ENCODE measurements at regions not wholly inside any gene's neighbourhood (a gene's known extent, or its start where the extent isn't known, plus 50 kb on each side); places are given as distances from the start of the nearest gene placed in this dataset.
"Not testable (repeated sequence)": the region's sequence is repeated elsewhere in the genome, so short reads cannot be mapped to it uniquely, and the experiment has no call there.

GRCh38 chr3:139140553-139140952 is 95.9 kb upstream of the PRR23C start:
- Mint-ChIP-seq H3K27me3 (ENCODE audit: insufficient read depth) (no peaks in the 10 kb centered on the region), H3K4me3 (no peak overlapping the region), H3K4me1 (no peaks in the 10 kb centered on the region), H3K9me3 (peaks cover 9% of the 10 kb centered on the region), H3K36me3 (ENCODE audit: low read depth) (no peaks in the 10 kb centered on the region), H3K27ac (no peak overlapping the region)
- Histone ChIP-seq H3K36me3 (ENCODE audit: control insufficient read depth, insufficient read depth, low read length) (no peaks in the 10 kb centered on the region), H3K27me3 (ENCODE audit: control insufficient read depth, insufficient read depth, low read length, poor library complexity, severe bottlenecking) (no peaks in the 10 kb centered on the region), H3K4me3 (ENCODE audit: low read length) (no peak overlapping the region), H3K9ac (ENCODE audit: extremely low read depth, low read length, poor library complexity, severe bottlenecking) (no peak overlapping the region), H3K4me1 (ENCODE audit: control insufficient read depth, insufficient read depth, low read length) (no peaks in the 10 kb centered on the region), H3K9me3 (ENCODE audit: control insufficient read depth, low read length) (no peaks in the 10 kb centered on the region), H3K27ac (ENCODE audit: low read depth, low read length) (no peak overlapping the region)
- TF ChIP-seq, protein P1, sequence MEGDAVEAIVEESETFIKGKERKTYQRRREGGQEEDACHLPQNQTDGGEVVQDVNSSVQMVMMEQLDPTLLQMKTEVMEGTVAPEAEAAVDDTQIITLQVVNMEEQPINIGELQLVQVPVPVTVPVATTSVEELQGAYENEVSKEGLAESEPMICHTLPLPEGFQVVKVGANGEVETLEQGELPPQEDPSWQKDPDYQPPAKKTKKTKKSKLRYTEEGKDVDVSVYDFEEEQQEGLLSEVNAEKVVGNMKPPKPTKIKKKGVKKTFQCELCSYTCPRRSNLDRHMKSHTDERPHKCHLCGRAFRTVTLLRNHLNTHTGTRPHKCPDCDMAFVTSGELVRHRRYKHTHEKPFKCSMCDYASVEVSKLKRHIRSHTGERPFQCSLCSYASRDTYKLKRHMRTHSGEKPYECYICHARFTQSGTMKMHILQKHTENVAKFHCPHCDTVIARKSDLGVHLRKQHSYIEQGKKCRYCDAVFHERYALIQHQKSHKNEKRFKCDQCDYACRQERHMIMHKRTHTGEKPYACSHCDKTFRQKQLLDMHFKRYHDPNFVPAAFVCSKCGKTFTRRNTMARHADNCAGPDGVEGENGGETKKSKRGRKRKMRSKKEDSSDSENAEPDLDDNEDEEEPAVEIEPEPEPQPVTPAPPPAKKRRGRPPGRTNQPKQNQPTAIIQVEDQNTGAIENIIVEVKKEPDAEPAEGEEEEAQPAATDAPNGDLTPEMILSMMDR (conservative IDR thresholded peaks at IDR 0.05) = no peak
- no peak for DNase-seq

GRCh38 chr3:139145980-139146379 is 101.3 kb upstream of the PRR23C start:
- not testable (repeated sequence) for H3K36me3 Mint-ChIP-seq (ENCODE audit: low read depth); H3K27me3 Mint-ChIP-seq (ENCODE audit: insufficient read depth); H3K27ac Mint-ChIP-seq; H3K4me1 Mint-ChIP-seq; H3K36me3 ChIP-seq (ENCODE audit: control insufficient read depth, insufficient read depth, low read length); H3K4me1 ChIP-seq (ENCODE audit: control insufficient read depth, insufficient read depth, low read length); H3K4me3 ChIP-seq (ENCODE audit: low read length); H3K27ac ChIP-seq (ENCODE audit: low read depth, low read length); H3K9ac ChIP-seq (ENCODE audit: extremely low read depth, low read length, poor library complexity, severe bottlenecking); H3K4me3 Mint-ChIP-seq; H3K9me3 ChIP-seq (ENCODE audit: control insufficient read depth, low read length); DNase-seq; H3K27me3 ChIP-seq (ENCODE audit: control insufficient read depth, insufficient read depth, low read length, poor library complexity, severe bottlenecking)
- peaks cover 25% of the 10 kb centered on the region for H3K9me3 Mint-ChIP-seq
- 89% methylated on average over 3 of the region's 4 CpGs; no CpG with 5 or more reads in 1 of the 2 experiments for WGBS, 2 experiments (ENCODE audit: insufficient coverage in 1 of 2, insufficient read length in 1 of 2)

DNA sequence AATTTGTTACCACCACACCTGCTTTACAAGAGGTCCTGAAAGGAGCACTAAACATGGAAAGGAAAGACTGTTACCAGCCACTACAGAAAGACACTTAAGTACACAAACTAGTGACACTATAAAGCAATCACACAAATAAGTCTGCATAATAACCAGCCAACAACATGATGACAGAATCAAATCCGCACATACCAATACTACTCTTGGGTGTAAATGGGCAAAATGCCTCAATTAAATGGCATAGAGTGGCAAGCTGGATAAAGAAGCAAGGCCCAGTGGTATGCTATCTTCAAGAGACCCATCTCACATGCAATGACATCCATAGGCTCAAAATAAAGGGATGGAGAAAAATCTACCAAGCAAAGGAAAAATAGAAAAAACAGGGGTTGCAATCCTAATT is 106.8 kb upstream of the PRR23C start:
- Mint-ChIP-seq H3K4me3 (no peak overlapping the region), H3K9me3 (peaks cover 9% of the 10 kb centered on the region), H3K27ac (no peak overlapping the region), H3K27me3 (ENCODE audit: insufficient read depth) (peaks cover 28% of the 10 kb centered on the region), H3K36me3 (ENCODE audit: low read depth) (no peaks in the 10 kb centered on the region), H3K4me1 (no peaks in the 10 kb centered on the region)
- Histone ChIP-seq H3K9ac (ENCODE audit: extremely low read depth, low read length, poor library complexity, severe bottlenecking) (no peak overlapping the region), H3K4me1 (ENCODE audit: control insufficient read depth, insufficient read depth, low read length) (no peaks in the 10 kb centered on the region), H3K27ac (ENCODE audit: low read depth, low read length) (no peak overlapping the region), H3K4me3 (ENCODE audit: low read length) (no peak overlapping the region), H3K27me3 (ENCODE audit: control insufficient read depth, insufficient read depth, low read length, poor library complexity, severe bottlenecking) (peaks cover 6% of the 10 kb centered on the region), H3K36me3 (ENCODE audit: control insufficient read depth, insufficient read depth, low read length) (no peaks in the 10 kb centered on the region), H3K9me3 (ENCODE audit: control insufficient read depth, low read length) (no peaks in the 10 kb centered on the region)
- TF ChIP-seq, protein P1 (conservative IDR thresholded peaks at IDR 0.05) = no peak
- no peak for DNase-seq
- 88% methylated on average over 1 of the region's 1 CpG; no CpG with 5 or more reads in 1 of the 2 experiments for WGBS, 2 experiments (ENCODE audit: insufficient coverage in 1 of 2, insufficient read length in 1 of 2)

GRCh38 chr3:139153434-139153833 is 108.7 kb upstream of the PRR23C start:
- not testable (repeated sequence) for H3K4me1 ChIP-seq (ENCODE audit: control insufficient read depth, insufficient read depth, low read length); H3K9ac ChIP-seq (ENCODE audit: extremely low read depth, low read length, poor library complexity, severe bottlenecking); H3K4me1 Mint-ChIP-seq

More at GRCh38 chr3:139153434-139153833, 108.7 kb upstream of the PRR23C start:
- H3K4me3 ChIP-seq (ENCODE audit: low read length); DNase-seq; H3K36me3 ChIP-seq (ENCODE audit: control insufficient read depth, insufficient read depth, low read length); H3K27ac Mint-ChIP-seq; H3K27me3 ChIP-seq (ENCODE audit: control insufficient read depth, insufficient read depth, low read length, poor library complexity, severe bottlenecking); H3K36me3 Mint-ChIP-seq (ENCODE audit: low read depth); H3K9me3 ChIP-seq (ENCODE audit: control insufficient read depth, low read length); H3K4me3 Mint-ChIP-seq; H3K27ac ChIP-seq (ENCODE audit: low read depth, low read length); H3K9me3 Mint-ChIP-seq: not testable (repeated sequence)
- H3K27me3 Mint-ChIP-seq (ENCODE audit: insufficient read depth) = peaks cover 25% of the 10 kb centered on the region
